HCT116 (cell line): ENCODE measurements at regions not wholly inside any gene's neighbourhood (a gene's known extent, or its start where the extent isn't known, plus 50 kb on each side); places are given as distances from the start of the nearest gene placed in this dataset.

Experiments
- ATAC-seq: fragments of 200-7000 bp; cut with Tn5 transposase; 2 replicates; pipeline ENCODE4 v1.9.1; 2020; ENCODE audit warnings: mild to moderate bottlenecking, moderate library complexity
- BruUV-seq: library from RNA; stranded (reverse); fragments of 400-500 nt; replicated peaks from 2 replicates; lab custom pipeline; 2021; lab: Mats Ljungman, UMichigan
- CTCF ChIA-PET: fragments of 300-600 bp; sonication (Branson Sonifier 250); formaldehyde crosslinking; loops from one replicate; lab custom pipeline; 2021; ENCODE audit warnings: antibody characterized with exemption; lab: Charles Lee
- POLR2A ChIA-PET: fragments of 300-600, 350-600 bp; sonication (Branson Sonifier 250); formaldehyde crosslinking; loops from one replicate; lab custom pipeline; 2021; ENCODE audit warnings: antibody characterized with exemption; lab: Charles Lee
- RAD21 ChIA-PET, 2 experiments: fragments of 300-600 bp; sonication (Branson Sonifier 250); formaldehyde crosslinking; loops; one replicate each; lab custom pipeline; 2023; ENCODE audit warnings: low total read pairs in 2 of 2; ENCODE audit not compliant: uncharacterized antibody in 2 of 2, unreplicated experiment in 2 of 2, low non-redundant PET in 1 of 2; lab: Charles Lee
- DNase-seq: peaks from one replicate; pipeline ENCODE4 v3.0.0-alpha.2; 2010; ENCODE audit warnings: low read depth, low spot score
- H2AFZ ChIP-seq: fragments of 200-600 bp; shearing (Covaris generic), sonication (generic); 2 replicates; pipeline ENCODE4 v1.6.1; 2017; ENCODE audit warnings: low read depth, mixed run types, mixed read lengths, antibody characterized with exemption, low read length; ENCODE audit not compliant: poor library complexity, severe bottlenecking
- H3K27ac ChIP-seq: 2 replicates; pipeline ENCODE4 v1.5.1; 2012; ENCODE audit warnings: low read depth, low read length
- H3K27me3 ChIP-seq: fragments of 200-600 bp; sonication (generic); 2 replicates; pipeline ENCODE4 v1.6.1; 2016; ENCODE audit warnings: mixed run types, low read length, mixed read lengths; ENCODE audit not compliant: insufficient read depth
- H3K36me3 ChIP-seq, 2 experiments: fragments of 200-500 bp in 1 of 2; fragments of 200-600 bp in 1 of 2; sonication (Bioruptor generic) in 1 of 2; sonication (generic) in 1 of 2; 2 replicates each; pipeline versions ENCODE4 v1.5.1 to v1.6.1; 2014 to 2016; ENCODE audit warnings: low read length in 2 of 2, inconsistent platforms in 1 of 2, mixed read lengths in 1 of 2, mixed run types in 1 of 2; ENCODE audit not compliant: insufficient read depth in 2 of 2, control insufficient read depth in 1 of 2
- H3K4me1 ChIP-seq, 2 experiments: fragments of 200-600 bp in 1 of 2; sonication (generic) in 1 of 2; 2 replicates each; pipeline versions ENCODE4 v1.5.1 to v1.6.1; 2012 to 2017; ENCODE audit warnings: low read length in 2 of 2, inconsistent platforms in 1 of 2, mild to moderate bottlenecking in 1 of 2, mixed read lengths in 1 of 2, mixed run types in 1 of 2, moderate library complexity in 1 of 2; ENCODE audit not compliant: insufficient read depth in 2 of 2, control insufficient read depth in 1 of 2
- H3K4me2 ChIP-seq: fragments of 200-600 bp; sonication (generic); 2 replicates; pipeline ENCODE4 v1.6.1; 2017; ENCODE audit warnings: mixed run types, low read length, mixed read lengths
- H3K4me3 ChIP-seq, 2 experiments: fragments of 200-600 bp in 1 of 2; sonication (generic) in 1 of 2; replicated peaks in 1 of 2; 2 replicates each; pipeline ENCODE4 v1.5.1; 2011 to 2016; ENCODE audit warnings: low read length in 2 of 2, control low read depth in 1 of 2, low read depth in 1 of 2, mild to moderate bottlenecking in 1 of 2, mixed read lengths in 1 of 2, mixed run types in 1 of 2
- H3K79me2 ChIP-seq: fragments of 200-600 bp; sonication (generic); 2 replicates; pipeline ENCODE4 v1.6.1; 2017; ENCODE audit warnings: mild to moderate bottlenecking, mixed run types, low read length, moderate library complexity, mixed read lengths; ENCODE audit not compliant: insufficient read depth
- H3K9ac ChIP-seq: fragments of 200-600 bp; sonication (generic); 2 replicates; pipeline ENCODE4 v1.6.1; 2016; ENCODE audit warnings: low read length, mixed read lengths
- H3K9me2 ChIP-seq: fragments of 200-600 bp; sonication (generic), shearing (Covaris generic); 2 replicates; pipeline ENCODE4 v1.6.1; 2017; ENCODE audit warnings: mixed run types, mild to moderate bottlenecking, moderate library complexity; ENCODE audit not compliant: insufficient read depth
- H3K9me3 ChIP-seq, 2 experiments: fragments of 200-500 bp in 1 of 2; fragments of 200-600 bp in 1 of 2; sonication (Bioruptor generic) in 1 of 2; sonication (generic) in 1 of 2; 2 replicates each; pipeline ENCODE4 v1.6.1; 2014 to 2017; ENCODE audit warnings: low read length in 2 of 2, mixed read lengths in 2 of 2, inconsistent platforms in 1 of 2, low read depth in 1 of 2, mild to moderate bottlenecking in 1 of 2, mixed run types in 1 of 2, moderate library complexity in 1 of 2; ENCODE audit not compliant: control insufficient read depth in 1 of 2, insufficient read depth in 1 of 2
- H4K20me1 ChIP-seq: fragments of 200-600 bp; sonication (generic), shearing (Covaris generic); 2 replicates; pipeline ENCODE4 v1.6.1; 2017; ENCODE audit warnings: mixed run types, mild to moderate bottlenecking, moderate library complexity; ENCODE audit not compliant: insufficient read depth
- CBX3 ChIP-seq: IDR thresholded peaks from 2 replicates; pipeline ENCODE4 v1.6.1; 2012; ENCODE audit warnings: low read depth
- CEBPB ChIP-seq: IDR thresholded peaks from 2 replicates; pipeline ENCODE4 v1.6.1; 2012; ENCODE audit warnings: low read depth
- EGR1 ChIP-seq: IDR thresholded peaks from 2 replicates; pipeline ENCODE4 v1.6.1; 2012; ENCODE audit warnings: low read depth
- ELF1 ChIP-seq: IDR thresholded peaks from 2 replicates; pipeline ENCODE4 v1.6.1; 2012; ENCODE audit warnings: low read depth, borderline replicate concordance
- JUND ChIP-seq: IDR thresholded peaks from 2 replicates; pipeline ENCODE4 v1.6.1; 2012
- SIN3A ChIP-seq: IDR thresholded peaks from 2 replicates; pipeline ENCODE4 v1.6.1; 2012; ENCODE audit warnings: low read depth
- SP1 ChIP-seq: IDR thresholded peaks from 2 replicates; pipeline ENCODE4 v1.6.1; 2012; ENCODE audit warnings: low read depth
- SRF ChIP-seq: IDR thresholded peaks from 2 replicates; pipeline ENCODE4 v1.6.1; 2012; ENCODE audit warnings: low read depth
- YY1 ChIP-seq: IDR thresholded peaks from 2 replicates; pipeline ENCODE4 v1.6.1; 2011; ENCODE audit warnings: low read length, low read depth, moderate library complexity, mild to moderate bottlenecking; ENCODE audit not compliant: insufficient replicate concordance; ENCODE audit errors: extremely low read depth
- intact Hi-C: fragments of 100-400 bp; cut with micrococcal nuclease; formaldehyde crosslinking; loops from 2 replicates; pipeline ENCODE4 v1.10.0; 2022
- TF ChIP-seq, protein P1 (sequence below): IDR thresholded peaks from 2 replicates; pipeline ENCODE4 v1.6.1; 2012; ENCODE audit warnings: low read depth
- TF ChIP-seq, protein P2 (sequence below), 3 experiments: fragments of 200-600 bp in 1 of 3; sonication (generic) in 1 of 3; IDR thresholded peaks in 2 of 3; conservative IDR thresholded peaks in 1 of 3; 2 replicates each; pipeline ENCODE4 v1.5.1; 2012 to 2017; ENCODE audit warnings: low read depth in 2 of 3, low read length in 2 of 3, antibody characterized with exemption in 1 of 3, borderline replicate concordance in 1 of 3, control low read depth in 1 of 3, mild to moderate bottlenecking in 1 of 3, mixed read lengths in 1 of 3, mixed run types in 1 of 3, moderate library complexity in 1 of 3; ENCODE audit not compliant: insufficient read depth in 1 of 3
- TF ChIP-seq, protein P3 (sequence below): IDR thresholded peaks from 2 replicates; pipeline ENCODE4 v1.6.1; 2012

DNA sequence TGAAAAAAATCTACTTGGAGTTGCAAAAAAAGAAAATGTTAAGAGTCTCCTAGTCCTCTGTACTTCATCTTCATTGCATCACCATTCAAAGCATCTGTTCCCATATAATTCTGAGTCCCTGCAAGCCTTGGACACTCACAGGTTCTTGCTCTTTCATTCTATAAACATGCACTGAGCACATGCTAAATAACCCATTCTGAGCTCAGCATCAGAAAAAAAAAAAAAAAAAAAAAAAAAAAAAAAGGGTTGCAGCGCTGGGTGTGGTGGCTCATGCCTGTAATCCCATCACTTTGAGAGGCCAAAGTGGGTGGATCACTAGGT, 834.0 kb upstream of the AMELY start:
- DNase-seq = no peak
- H3K9ac ChIP-seq = no peak overlapping the region
- H3K4me3 ChIP-seq = no peak overlapping the region
- intact Hi-C loops = no loop called here
- ChIA-PET RAD21 (no interaction called here), POLR2A (no interaction called here), CTCF (no interaction called here)
- ATAC-seq = no peak
- H4K20me1 ChIP-seq = no peaks in the 10 kb centered on the region
- H3K4me1 ChIP-seq = no peaks in the 10 kb centered on the region
- TF ChIP-seq ELF1 (no peak), YY1 (no peak), SRF (no peak), CEBPB (no peak), SP1 (no peak), EGR1 (no peak), CBX3 (no peak), SIN3A (no peak), JUND (no peak)
- TF ChIP-seq, protein P1, sequence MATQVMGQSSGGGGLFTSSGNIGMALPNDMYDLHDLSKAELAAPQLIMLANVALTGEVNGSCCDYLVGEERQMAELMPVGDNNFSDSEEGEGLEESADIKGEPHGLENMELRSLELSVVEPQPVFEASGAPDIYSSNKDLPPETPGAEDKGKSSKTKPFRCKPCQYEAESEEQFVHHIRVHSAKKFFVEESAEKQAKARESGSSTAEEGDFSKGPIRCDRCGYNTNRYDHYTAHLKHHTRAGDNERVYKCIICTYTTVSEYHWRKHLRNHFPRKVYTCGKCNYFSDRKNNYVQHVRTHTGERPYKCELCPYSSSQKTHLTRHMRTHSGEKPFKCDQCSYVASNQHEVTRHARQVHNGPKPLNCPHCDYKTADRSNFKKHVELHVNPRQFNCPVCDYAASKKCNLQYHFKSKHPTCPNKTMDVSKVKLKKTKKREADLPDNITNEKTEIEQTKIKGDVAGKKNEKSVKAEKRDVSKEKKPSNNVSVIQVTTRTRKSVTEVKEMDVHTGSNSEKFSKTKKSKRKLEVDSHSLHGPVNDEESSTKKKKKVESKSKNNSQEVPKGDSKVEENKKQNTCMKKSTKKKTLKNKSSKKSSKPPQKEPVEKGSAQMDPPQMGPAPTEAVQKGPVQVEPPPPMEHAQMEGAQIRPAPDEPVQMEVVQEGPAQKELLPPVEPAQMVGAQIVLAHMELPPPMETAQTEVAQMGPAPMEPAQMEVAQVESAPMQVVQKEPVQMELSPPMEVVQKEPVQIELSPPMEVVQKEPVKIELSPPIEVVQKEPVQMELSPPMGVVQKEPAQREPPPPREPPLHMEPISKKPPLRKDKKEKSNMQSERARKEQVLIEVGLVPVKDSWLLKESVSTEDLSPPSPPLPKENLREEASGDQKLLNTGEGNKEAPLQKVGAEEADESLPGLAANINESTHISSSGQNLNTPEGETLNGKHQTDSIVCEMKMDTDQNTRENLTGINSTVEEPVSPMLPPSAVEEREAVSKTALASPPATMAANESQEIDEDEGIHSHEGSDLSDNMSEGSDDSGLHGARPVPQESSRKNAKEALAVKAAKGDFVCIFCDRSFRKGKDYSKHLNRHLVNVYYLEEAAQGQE = no peak
- TF ChIP-seq, protein P2, sequence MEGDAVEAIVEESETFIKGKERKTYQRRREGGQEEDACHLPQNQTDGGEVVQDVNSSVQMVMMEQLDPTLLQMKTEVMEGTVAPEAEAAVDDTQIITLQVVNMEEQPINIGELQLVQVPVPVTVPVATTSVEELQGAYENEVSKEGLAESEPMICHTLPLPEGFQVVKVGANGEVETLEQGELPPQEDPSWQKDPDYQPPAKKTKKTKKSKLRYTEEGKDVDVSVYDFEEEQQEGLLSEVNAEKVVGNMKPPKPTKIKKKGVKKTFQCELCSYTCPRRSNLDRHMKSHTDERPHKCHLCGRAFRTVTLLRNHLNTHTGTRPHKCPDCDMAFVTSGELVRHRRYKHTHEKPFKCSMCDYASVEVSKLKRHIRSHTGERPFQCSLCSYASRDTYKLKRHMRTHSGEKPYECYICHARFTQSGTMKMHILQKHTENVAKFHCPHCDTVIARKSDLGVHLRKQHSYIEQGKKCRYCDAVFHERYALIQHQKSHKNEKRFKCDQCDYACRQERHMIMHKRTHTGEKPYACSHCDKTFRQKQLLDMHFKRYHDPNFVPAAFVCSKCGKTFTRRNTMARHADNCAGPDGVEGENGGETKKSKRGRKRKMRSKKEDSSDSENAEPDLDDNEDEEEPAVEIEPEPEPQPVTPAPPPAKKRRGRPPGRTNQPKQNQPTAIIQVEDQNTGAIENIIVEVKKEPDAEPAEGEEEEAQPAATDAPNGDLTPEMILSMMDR (IDR thresholded peaks at IDR 0.05 in 2 of 3, conservative IDR thresholded peaks at IDR 0.05 in 1 of 3; ENCODE audit: borderline replicate concordance in 1 of 3, insufficient read depth in 1 of 3, low read depth in 2 of 3, low read length in 2 of 3) = no peak
- TF ChIP-seq, protein P3, sequence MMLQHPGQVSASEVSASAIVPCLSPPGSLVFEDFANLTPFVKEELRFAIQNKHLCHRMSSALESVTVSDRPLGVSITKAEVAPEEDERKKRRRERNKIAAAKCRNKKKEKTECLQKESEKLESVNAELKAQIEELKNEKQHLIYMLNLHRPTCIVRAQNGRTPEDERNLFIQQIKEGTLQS = no peak
- H3K27ac ChIP-seq = no peak overlapping the region
- H3K9me3 ChIP-seq = no peaks in the 10 kb centered on the region
- no peaks in the 10 kb centered on the region for H3K27me3 ChIP-seq
- H3K36me3 ChIP-seq = no peaks in the 10 kb centered on the region
- BruUV-seq = no TSS peak
- no peaks in the 10 kb centered on the region for H3K79me2 ChIP-seq
- H3K9me2 ChIP-seq = no peaks in the 10 kb centered on the region
- H2AFZ ChIP-seq = no peak overlapping the region
- no peak overlapping the region for H3K4me2 ChIP-seq
